HG03469 (cell line): ENCODE measurements at regions not wholly inside any gene's neighbourhood (a gene's known extent, or its start where the extent isn't known, plus 50 kb on each side); places are given as distances from the start of the nearest gene placed in this dataset.
"Not testable (repeated sequence)": the region's sequence is repeated elsewhere in the genome, so short reads cannot be mapped to it uniquely, and the experiment has no call there.

Source experiments
- ATAC-seq: cut with Tn5 transposase; IDR thresholded peaks from one replicate; pipeline ENCODE4 v1.9.1; 2021; ENCODE audit warnings: mild to moderate bottlenecking, moderate library complexity, moderate number of reproducible peaks; ENCODE audit not compliant: unreplicated experiment

GRCh38 chr5:118491351-118491750, 497.0 kb downstream of the DTWD2 start:
- ATAC-seq = no peak

GRCh38 chr5:118486647-118487225, 501.6 kb downstream of the DTWD2 start:
- no peak for ATAC-seq

GRCh38 chr5:118479285-118479684, 509.1 kb downstream of the DTWD2 start:
- no peak for ATAC-seq

GRCh38 chr5:118478852-118479251, 509.5 kb downstream of the DTWD2 start:
- ATAC-seq = no peak

GRCh38 chr5:118468085-118468484, 520.3 kb downstream of the DTWD2 start:
- no peak for ATAC-seq

- no peak for ATAC-seq
Measured at GRCh38 chr5:118467103-118467502, 521.2 kb downstream of the DTWD2 start.

GRCh38 chr5:118466418-118466817, 521.9 kb downstream of the DTWD2 start:
- no peak for ATAC-seq

- ATAC-seq = not testable (repeated sequence)
Measured at GRCh38 chr5:118462276-118462675, 526.1 kb downstream of the DTWD2 start.

- no peak for ATAC-seq
Measured at GRCh38 chr5:118461436-118461835, 526.9 kb downstream of the DTWD2 start.

- ATAC-seq = no peak
Measured at GRCh38 chr5:118459490-118459889, 528.9 kb downstream of the DTWD2 start.

- no peak for ATAC-seq
Measured at GRCh38 chr5:118456085-118456484, 532.3 kb downstream of the DTWD2 start.

- no peak for ATAC-seq
Measured at GRCh38 chr5:118451697-118452247, 536.6 kb downstream of the DTWD2 start.

GRCh38 chr5:118450554-118451332, 537.6 kb downstream of the DTWD2 start:
- no peak for ATAC-seq

GRCh38 chr5:118447350-118447749, 541.0 kb downstream of the DTWD2 start:
- ATAC-seq = no peak

- ATAC-seq = no peak
Measured at GRCh38 chr5:118441956-118442355, 546.4 kb downstream of the DTWD2 start.

- no peak for ATAC-seq
Measured at GRCh38 chr5:118441034-118441433, 547.3 kb downstream of the DTWD2 start.

- ATAC-seq = no peak
Measured at GRCh38 chr5:118440496-118440895, 547.9 kb downstream of the DTWD2 start.

- ATAC-seq = no peak
Measured at GRCh38 chr5:118439831-118440230, 548.5 kb downstream of the DTWD2 start.

- no peak for ATAC-seq
Measured at GRCh38 chr5:118435131-118435530, 553.2 kb downstream of the DTWD2 start.

GRCh38 chr5:118434522-118434921, 553.8 kb downstream of the DTWD2 start:
- ATAC-seq = no peak

GRCh38 chr5:118430076-118430475, 558.3 kb downstream of the DTWD2 start:
- ATAC-seq = no peak

GRCh38 chr5:118407958-118408357, 580.4 kb downstream of the DTWD2 start:
- no peak for ATAC-seq
